ENCODE measurements at regions not wholly inside any gene's neighbourhood (a gene's known extent, or its start where the extent isn't known, plus 50 kb on each side); places are given as distances from the start of the nearest gene placed in this dataset.

- TF ChIP-seq POLR2A (IDR thresholded peaks at IDR 0.05) (no peak), CTCF (IDR thresholded peaks at IDR 0.05) (no peak), EP300 (IDR thresholded peaks at IDR 0.05) (no peak)
Observed at GRCh38 chr20:8082025-8082424, 50.0 kb upstream of the PLCB1 start.

All from upper lobe of left lung (tissue), 4 donors.